GM04503 (cell line): ENCODE measurements at regions not wholly inside any gene's neighbourhood (a gene's known extent, or its start where the extent isn't known, plus 50 kb on each side); places are given as distances from the start of the nearest gene placed in this dataset.
"Not testable (repeated sequence)": the region's sequence is repeated elsewhere in the genome, so short reads cannot be mapped to it uniquely, and the experiment has no call there.

Source experiments
- DNase-seq: peaks from one replicate; pipeline ENCODE4 v3.0.0-alpha.2; 2012; ENCODE audit warnings: low read depth

DNA sequence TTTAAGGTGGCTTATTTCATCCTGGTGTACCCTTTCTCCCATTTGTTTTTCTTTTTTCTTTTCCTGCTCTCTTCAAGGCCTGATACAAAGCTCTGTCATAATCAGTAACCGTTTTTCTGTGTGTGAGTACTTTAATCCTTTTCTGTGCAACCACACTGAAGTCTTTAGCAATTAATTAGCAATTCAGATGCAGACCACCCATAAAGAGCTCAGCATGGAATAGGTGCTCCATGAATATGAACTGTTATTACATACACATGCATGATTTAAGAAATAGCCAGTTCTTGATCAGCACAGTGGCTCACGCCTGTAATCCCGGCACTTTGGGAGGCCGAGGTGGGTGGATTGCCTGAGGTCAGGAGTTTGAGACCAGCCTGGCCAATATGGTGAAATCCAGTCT lies 1386.6 kb downstream of the AACS start:
- no peak for DNase-seq

DNA sequence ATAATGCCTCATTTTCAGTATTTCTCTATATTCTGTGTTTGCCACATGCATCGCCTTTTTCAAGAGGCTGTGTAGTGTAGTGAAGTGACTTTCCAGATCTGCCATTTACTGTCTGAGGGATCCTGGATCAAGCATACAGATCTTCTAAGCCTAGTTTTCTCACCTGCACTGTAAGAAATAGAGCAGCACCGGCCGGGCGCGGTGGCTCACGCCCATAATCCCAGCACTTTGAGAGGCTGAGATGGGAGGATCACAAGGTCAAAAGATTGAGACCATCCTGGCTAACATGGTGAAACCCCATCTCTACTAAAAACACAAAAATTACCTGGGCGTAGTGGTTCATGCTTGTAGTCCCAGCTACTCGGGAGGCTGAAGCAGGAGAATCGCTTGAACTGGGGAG lies 1387.5 kb downstream of the AACS start:
- DNase-seq, result not testable (repeated sequence)

DNA sequence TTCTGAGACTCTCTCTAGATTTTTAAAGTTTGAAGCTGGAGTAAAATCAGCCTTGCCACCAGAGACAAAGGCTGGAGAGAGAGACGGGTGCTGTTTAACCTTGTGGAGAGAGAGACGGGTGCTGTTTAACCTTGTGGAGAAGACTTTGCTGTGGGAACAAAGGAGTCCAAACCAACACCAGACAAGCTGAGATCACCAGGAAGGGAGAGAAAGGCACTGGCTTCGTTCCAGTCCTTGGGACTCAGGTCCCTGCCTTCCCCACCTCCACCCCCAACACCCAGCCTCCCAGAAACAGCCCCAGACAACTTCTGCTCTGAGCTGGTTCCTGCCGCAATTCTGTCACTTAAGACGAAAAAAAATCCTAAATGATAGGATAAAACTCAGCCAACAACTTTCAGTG lies 1389.3 kb downstream of the AACS start:
- DNase-seq, result no peak

DNA sequence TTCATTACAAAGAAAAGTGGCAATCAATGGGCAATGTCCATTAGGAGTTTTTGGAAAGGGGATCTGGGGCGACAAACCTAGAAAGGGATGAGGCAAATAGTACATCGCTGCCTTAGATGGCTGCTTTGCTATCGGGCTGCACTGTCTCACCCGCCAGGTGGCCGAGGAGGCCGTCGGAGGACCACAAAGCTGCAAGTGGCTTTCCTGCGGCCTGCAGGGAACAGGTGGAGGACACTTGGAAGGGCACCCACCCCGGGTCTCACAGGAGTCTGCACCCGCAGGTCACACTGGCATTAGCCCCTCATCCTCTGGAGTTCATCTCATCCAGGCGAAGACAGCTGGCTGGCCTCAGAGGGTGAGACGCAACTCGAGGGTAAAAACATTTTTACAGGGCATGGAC lies 1392.5 kb downstream of the AACS start:
- no peak for DNase-seq

DNA sequence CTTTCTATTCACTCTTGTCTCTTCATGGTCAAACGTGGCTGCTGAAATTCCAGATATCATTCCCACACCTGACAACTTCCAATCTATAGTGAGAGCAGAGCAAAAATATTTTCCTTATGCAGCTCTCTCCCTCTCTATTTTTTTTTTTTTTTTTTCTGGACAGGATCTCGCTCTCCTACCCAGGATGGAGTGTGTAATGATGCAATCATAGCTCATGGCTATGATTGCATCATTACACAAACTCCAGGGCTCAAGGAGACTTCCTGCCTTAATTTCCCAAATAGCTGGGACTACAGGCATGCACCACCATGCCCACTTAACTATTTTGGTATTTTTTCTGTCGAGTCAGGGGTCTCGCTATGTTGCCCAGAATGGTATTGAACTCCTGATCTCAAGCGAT lies 1398.9 kb downstream of the AACS start:
- DNase-seq, result no peak

DNA sequence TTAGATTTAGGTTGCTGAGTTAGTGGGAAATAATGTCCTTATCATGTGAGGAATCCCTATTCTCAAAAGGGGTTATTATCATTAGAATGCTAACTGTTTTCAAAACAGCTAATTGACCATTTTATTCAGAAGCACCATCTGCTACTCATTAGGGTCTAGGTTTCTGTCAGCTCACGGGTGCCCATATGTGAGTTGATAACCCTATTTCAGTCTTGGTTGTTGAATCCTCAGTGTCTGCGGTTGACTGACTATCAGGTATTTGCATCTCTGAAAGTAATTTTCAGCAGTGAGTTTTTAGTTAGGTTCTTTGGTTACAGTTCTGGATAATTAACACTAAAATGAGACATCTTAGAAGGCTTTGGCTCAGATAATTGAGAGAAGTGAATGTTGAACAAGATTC lies 1404.0 kb downstream of the AACS start:
- DNase-seq, result no peak

DNA sequence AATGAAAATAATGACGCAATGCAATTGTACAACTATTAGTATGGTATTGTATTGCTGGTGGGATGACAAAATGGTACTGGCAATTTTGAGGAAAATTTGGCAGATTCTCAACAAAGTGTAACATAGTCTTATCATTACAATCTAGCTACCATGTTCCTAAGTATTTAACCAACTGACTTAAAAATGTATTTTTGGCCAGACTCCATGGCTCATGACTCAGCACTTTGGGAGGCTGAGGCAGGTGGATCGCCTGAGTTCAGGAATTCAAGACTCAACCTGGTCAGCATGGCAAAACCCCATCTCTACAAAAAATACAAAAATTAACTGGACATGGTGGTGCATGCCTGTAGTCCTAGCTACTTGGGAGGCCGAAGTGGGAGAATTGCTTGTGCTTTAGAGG lies 1409.5 kb downstream of the AACS start:
- no peak for DNase-seq

DNA sequence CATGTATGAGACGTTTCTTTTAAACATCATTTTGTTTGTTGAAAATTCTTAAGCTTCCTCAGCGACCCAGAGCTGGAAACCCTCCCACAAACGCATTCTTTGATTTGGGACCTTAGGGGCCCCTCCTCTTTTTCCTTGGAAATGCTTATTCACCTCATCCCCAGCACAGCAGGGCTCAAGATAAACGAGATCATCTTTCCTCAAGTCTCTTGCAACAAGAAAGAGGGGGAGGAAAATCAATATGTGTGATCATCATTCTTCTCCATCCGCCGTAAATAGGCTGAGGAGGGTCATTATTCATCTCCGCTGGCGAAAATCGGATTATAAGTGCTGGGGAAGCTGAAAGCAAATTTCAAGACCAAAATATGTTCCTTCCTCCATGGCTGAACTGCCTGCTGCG lies 1415.2 kb downstream of the AACS start:
- DNase-seq, result no peak

DNA sequence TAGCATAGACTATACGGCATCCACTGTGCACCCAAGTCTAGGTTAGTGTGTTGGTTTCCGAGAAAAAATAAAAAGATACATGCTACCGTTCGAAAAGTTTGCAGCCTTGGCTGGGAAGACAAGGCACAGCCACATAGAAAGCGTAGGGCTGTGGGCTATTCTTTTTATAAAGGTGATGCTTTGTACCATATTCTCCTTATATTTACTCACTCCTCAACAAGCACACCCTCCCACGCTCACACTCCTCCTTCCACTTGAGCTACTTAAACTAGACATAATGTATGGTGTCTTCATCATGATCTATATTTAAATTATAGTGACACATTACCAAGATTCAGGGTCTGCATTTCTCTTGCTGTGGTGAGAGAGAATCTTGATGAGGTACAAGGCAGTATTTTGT lies 1416.5 kb downstream of the AACS start:
- DNase-seq, result no peak

DNA sequence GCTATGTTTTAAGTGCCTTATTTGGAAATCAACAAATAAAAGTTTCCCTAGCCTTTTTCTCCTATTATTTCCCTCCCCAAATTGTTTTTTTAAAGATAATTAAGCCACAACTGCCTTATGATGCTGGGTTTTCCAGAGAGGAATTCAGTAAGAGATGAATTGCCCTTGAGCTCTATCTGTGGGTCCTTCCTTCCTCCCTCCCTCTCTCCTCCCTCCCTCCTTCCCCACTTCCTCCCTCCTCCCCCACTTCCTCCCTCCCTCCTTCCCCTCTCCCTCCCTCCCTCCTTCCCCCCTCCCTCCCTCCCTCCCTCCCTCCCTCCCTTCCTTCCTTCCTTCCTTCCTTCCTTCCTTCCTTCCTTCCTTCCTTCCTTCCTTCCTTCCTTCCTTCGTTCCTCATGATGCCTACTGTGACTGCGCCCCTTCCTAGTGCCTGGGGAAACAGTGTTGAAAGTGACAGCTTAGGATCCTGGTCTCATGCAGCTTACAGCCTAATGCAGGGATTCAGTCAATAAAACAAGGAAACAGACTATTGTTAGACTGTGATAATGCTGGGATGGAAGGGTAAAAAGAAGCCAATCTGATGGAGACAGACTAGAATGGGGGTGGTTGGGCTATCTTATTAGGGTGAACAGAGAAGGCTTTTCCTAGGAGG lies 1417.1 kb downstream of the AACS start:
- no peak for DNase-seq

DNA sequence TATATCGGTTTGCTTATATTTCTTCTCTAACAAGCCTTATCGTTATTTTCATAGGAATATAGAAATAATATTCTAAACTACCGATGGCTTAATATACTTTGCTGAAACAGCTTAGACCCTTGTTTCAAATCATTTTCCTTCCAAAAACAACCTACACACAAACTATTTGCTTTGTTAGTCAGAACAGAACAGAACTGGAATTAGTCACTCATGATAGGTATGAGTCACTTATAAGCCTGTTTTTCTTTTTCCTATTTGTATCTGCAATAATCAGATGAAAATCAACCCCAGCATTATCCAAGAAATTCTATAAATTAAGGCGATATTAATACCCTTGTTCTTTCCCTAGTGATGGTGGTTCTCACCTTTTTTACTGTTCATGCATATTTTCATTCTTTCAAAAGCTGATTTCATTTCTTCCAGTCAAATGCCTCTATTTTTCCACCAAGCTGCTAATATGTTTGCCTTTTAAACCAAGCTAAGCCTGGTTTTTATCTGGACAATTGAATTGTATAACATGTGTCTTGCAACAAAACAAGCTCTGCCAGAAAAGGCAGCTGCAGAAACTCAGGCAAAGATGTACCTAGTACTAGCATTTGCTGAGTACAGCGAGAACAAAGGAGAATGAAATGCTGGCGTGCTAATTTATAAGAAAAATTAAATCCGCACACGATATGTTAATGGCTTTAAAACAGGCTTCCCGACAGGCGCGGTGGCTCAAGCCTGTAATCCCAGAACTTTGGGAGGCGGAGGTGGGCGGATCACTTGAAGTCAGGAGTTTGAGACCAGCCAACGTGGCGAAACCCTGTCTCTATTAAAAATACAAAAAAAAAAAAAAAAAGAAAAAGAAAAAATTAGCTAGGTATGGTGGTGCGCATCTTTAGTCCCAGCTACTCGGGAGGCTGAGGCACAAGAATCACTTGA lies 1418.2 kb downstream of the AACS start:
- DNase-seq, result no peak

DNA sequence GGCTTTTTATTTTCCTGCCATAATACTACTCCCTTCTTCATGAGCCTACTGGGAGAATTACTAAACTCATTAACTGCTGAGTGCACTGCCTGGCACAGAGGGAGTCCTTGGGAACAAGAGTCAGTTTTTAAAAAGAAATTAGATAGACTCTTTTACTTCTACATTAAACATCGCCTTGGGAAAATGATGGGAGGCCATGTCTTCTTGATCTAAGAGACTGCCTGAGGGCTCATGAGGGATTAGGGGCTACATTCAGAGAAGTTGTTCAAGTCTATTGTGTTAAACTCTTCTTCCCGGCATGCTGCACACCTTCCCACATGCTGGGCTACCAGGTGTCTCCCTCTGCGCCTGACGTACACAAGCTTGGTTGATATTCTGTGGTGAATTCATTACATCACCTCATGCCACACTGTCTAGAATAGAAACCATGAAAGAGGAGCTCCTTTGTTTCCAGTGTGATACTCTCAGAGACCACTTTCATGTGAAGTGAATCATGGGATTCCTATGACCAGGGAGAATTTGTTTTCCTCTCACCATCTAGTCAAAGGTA lies 1422.3 kb downstream of the AACS start:
- no peak for DNase-seq

DNA sequence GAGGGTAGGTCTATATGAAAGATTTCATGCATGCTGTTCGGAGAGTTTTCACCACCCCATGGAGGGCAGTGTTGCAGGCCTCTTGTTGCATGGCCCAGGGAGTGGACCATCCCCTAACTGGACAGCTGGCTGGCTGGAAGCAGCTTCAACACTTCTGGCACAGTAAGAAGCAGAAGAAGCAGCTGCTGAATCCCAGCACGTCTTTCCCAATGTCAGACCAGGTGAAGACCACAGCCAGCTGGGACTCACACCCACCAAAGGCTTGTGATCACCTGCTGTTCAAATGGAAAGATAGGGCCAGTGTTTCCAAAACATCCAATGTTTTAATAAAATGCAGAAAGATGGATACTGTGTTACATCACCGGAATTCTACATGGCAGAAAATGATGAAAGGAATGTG lies 1423.6 kb downstream of the AACS start:
- no peak for DNase-seq

DNA sequence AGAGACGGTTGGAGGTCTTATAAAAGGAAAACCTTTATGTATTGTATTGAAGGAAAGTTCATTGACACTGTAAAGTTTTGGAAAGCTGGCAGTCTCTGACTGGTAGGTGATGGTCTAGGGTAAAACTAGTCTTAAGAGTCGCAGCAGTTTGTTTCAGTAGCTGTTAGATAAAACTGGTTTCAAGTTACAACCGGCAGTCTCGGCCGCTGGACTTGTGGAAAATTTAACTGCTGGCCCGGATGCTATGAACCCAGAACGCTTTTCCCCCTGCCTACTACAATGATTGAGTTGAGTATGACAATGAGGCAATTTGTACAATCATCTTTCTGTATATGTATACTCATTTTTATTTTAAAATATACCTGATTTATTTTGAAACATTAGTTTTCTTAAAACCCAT lies 1426.9 kb downstream of the AACS start:
- no peak for DNase-seq

DNA sequence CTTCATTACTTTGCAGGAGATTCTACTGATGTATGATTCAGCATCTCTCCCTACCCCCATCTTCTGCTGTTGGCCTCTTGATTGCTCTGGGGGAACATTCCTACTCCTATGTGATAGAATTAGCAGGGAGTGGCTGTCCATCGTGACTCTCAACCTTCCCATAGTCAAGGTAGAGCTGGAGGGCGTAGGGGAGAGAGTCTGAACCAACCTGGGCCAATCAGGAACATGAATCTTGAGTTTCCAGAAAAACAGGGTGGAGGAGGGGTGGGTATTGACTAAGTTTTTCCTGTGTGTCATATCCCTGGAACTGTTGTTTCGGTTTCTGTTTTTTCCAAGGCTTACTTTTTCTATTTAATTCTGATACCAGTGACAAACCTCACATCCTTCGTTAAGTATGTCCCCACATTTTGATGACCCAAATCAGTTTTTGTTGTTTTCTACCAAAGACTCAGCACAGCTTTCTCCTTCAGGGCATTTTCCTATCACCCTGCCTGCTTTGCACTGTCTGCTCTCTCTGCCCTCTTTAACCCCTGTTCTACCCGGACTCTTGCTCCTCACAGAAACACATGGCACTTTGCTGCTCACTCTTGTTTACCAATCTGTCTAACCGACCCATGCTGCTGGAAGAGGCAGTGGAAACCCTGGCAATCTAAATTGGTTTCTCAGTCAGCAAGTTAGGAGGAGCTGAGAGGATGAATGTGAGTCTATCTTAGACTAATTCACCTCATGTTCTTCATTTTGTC lies 1428.3 kb downstream of the AACS start:
- no peak for DNase-seq

DNA sequence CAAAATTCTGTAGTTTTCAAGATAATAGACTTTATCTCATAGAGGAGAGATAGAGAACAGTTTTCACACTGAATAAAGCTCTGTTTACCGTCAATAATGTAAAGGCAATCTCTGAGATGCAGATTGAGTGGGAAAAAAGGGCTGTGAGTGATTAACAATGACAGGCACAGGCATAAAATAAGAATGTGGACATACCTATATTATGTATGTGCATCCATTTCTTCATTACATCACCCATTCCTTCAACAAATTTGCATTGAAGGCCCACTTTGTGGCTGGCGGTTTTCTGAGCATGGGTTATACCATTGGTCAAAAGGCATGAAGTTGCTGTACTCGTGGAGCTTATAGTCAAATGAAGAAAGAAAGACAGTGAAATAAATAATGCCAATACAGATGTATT lies 1431.0 kb downstream of the AACS start:
- no peak for DNase-seq

DNA sequence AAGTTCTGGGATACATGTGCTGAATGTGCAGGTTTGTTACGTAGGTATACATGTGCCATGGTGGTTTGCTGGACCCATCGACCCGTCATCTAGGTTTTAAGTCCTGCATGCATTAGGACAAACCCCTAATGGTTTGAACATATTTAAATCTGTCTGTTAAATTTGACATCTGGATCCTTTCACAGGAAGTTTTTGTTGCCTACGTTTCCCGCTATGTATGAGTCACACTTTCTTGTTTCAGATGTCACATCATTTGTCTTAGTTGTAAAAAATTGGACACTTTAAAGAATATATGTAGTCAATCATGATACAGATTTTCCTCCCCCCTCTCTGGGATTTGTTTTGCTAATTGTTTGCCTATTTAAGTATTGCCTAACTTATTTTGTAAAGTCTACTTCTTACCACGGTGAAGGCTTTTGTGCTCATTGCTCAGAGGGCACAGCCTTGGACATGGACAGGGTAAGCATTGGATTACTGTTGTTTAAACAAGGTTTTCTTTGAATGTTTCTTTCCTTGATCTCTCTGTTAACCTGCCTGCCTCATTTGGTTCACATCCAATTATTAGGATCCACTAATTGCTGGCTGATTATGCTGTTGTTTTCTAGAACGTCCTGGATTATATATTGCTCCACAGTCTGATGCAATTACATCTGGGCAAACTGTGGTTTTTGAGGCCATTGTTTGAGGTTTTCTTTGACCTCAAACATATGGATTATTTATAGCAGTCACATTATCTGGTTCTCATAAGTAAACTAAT lies 1441.4 kb downstream of the AACS start:
- DNase-seq, result no peak

DNA sequence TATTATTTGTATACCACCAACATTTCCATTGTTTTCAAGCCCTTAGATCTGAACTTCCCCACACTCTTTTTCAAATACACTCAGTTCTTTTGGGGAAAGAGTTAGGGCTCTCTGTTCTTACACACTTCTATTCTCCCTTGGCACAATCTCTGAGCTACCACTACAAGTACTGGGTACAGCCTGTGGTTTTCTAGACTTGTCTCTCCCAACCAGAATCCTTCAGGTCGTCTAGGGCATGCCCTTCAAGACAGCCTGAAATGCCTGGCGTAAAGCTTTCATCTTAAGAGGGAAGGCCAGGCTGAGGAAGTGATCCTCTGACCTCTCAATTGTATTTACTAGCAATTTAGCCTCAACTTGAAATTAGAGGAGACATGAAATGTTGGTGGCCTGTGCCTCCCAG lies 1442.0 kb downstream of the AACS start:
- no peak for DNase-seq

DNA sequence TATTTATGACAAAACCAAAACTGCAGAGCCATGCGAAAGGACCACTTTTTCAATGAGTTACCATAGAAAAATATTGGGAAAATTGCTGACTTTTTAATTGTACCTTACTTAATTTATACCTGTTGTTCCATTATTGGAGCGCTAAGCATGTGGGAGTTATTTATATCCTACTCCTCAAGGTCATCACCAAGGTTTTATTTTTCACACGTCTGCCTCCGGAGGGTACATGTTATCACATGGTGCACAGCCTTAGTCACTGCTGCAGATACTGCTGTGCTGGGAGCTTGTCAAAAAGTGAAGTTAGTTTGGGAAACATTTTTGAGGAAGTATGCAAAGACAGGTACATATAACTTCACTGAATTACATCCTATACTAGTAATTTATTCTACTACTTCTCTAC lies 1444.3 kb downstream of the AACS start:
- DNase-seq, result no peak

DNA sequence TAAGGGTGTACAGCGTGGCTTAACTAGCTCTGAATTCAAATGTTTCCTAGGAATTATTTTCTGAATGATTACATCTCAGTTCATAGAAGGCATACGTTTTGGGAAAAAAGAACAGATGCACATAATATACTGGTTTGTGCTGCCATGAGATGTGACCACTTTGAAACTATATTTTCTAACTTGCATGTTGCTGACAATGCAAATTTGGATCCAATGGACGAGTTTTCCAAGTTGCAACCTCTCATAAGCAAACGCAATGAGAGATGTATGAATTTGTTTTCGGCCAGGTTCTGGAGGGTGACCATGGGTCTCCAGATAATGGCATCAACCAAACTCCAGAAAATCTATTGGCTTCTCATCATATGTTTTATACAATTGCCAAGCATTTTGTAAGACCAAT lies 1445.4 kb downstream of the AACS start:
- no peak for DNase-seq

DNA sequence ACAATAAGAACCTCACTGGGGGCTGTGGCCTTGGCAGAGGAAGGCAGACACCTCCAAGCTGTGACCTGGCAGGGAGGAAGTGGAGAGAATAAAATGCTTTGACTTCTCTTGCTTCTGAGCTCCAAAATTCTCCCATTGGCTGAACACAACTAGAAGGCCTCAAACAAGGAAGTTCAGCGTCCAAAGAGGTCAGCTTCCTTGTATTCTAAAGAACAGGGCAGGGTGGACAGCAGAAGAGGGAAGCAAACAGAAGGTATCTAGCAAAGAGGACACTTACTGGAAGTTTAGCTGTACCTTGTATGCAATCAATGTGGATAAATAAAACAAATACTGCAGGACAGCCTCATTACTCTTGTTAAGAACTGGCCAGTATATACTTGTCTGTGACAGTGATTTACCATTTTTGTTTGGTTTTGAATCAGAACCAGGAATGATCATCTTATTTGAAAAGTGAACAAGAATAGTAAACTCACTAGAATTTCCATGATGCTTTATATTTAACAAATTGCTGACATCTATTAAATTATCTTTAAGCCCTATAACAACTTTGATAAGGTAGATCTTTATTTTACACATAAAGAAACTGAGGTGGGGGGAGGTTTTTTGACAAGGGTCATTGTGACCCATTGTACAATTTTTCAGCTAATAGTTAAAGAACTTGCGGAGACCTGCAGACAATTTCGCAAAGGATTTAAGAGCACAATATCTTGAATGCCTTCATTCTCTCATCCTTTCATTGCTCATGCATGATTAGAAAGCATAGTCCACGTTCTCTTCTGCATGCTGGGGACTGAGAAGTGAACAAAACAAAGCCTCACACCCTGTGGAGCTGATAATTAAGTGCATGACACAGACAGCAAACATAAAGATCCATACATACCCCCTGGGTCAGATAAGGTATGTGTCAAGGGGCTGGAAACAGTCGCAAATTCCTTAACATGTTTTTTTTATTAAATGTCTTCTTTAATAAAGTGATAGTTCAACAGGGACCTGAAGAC lies 1448.0 kb downstream of the AACS start:
- DNase-seq, result no peak
